Upper lobe of right lung (tissue), 1 donor: ENCODE measurements at regions not wholly inside any gene's neighbourhood (a gene's known extent, or its start where the extent isn't known, plus 50 kb on each side); places are given as distances from the start of the nearest gene placed in this dataset.

Experiments
- ATAC-seq: fragments of 200-7000 bp; cut with Tn5 transposase; one replicate; pipeline ENCODE4 v1.9.1; 2020; ENCODE audit warnings: mild to moderate bottlenecking, moderate library complexity
- DNase-seq: peaks from one replicate; pipeline ENCODE4 v3.0.0-alpha.2; 2020
- H3K27ac ChIP-seq: fragments of 200-600 bp; one replicate; pipeline ENCODE4 v1.8.0; 2022
- H3K27me3 ChIP-seq: fragments of 200-600 bp; one replicate; pipeline ENCODE4 v1.8.0; 2022; ENCODE audit warnings: mild to moderate bottlenecking
- H3K36me3 ChIP-seq: fragments of 200-600 bp; one replicate; pipeline ENCODE4 v1.8.0; 2022
- H3K4me1 ChIP-seq: fragments of 200-600 bp; one replicate; pipeline ENCODE4 v1.8.0; 2022
- H3K4me3 ChIP-seq: fragments of 200-600 bp; one replicate; pipeline ENCODE4 v1.8.0; 2022; ENCODE audit warnings: mild to moderate bottlenecking
- H3K9me3 ChIP-seq: fragments of 200-600 bp; one replicate; pipeline ENCODE4 v1.8.0; 2022
- intact Hi-C: fragments of 100-400 bp; cut with DNase I; formaldehyde crosslinking; loops from one replicate; pipeline ENCODE4 v1.11.0; 2022
- TF ChIP-seq, protein P1 (sequence below): fragments of 200-600 bp; IDR thresholded peaks from one replicate; pipeline ENCODE4 v1.8.0; 2022; ENCODE audit warnings: antibody characterized with exemption
- donor health status: DM: no; HTN: yes; CAD: no; lungs with severe emphysema.

GRCh38 chr3:981156-981555 lies 111.7 kb upstream of the CNTN6 start:
- DNase-seq (no peak), ATAC-seq (no peak)
- no peaks in the 10 kb centered on the region for H3K4me1 ChIP-seq

GRCh38 chr3:988785-989184 lies 104.0 kb upstream of the CNTN6 start:
- Histone ChIP-seq H3K4me3 (no peak overlapping the region), H3K36me3 (no peaks in the 10 kb centered on the region), H3K9me3 (no peaks in the 10 kb centered on the region), H3K27me3 (no peaks in the 10 kb centered on the region), H3K4me1 (no peaks in the 10 kb centered on the region), H3K27ac (no peak overlapping the region)
- ATAC-seq (no peak), DNase-seq (no peak)
- intact Hi-C loops, result no loop called here
- TF ChIP-seq, protein P1, sequence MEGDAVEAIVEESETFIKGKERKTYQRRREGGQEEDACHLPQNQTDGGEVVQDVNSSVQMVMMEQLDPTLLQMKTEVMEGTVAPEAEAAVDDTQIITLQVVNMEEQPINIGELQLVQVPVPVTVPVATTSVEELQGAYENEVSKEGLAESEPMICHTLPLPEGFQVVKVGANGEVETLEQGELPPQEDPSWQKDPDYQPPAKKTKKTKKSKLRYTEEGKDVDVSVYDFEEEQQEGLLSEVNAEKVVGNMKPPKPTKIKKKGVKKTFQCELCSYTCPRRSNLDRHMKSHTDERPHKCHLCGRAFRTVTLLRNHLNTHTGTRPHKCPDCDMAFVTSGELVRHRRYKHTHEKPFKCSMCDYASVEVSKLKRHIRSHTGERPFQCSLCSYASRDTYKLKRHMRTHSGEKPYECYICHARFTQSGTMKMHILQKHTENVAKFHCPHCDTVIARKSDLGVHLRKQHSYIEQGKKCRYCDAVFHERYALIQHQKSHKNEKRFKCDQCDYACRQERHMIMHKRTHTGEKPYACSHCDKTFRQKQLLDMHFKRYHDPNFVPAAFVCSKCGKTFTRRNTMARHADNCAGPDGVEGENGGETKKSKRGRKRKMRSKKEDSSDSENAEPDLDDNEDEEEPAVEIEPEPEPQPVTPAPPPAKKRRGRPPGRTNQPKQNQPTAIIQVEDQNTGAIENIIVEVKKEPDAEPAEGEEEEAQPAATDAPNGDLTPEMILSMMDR, result no peak

More at GRCh38 chr3:981156-981555, 111.7 kb upstream of the CNTN6 start:
- Histone ChIP-seq H3K9me3 (no peaks in the 10 kb centered on the region), H3K27ac (no peak overlapping the region), H3K27me3 (no peaks in the 10 kb centered on the region), H3K36me3 (no peaks in the 10 kb centered on the region), H3K4me3 (no peak overlapping the region)
- TF ChIP-seq, protein P1, result no peak
- intact Hi-C loops, result no loop called here

GRCh38 chr3:992871-993270 lies 100.0 kb upstream of the CNTN6 start:
- Histone ChIP-seq H3K4me1 (no peaks in the 10 kb centered on the region), H3K36me3 (no peaks in the 10 kb centered on the region), H3K9me3 (no peaks in the 10 kb centered on the region), H3K4me3 (no peak overlapping the region), H3K27me3 (no peaks in the 10 kb centered on the region), H3K27ac (no peak overlapping the region)
- TF ChIP-seq, protein P1, result no peak
- no peak for ATAC-seq
- intact Hi-C loops, result no loop called here
- DNase-seq, result no peak

DNA sequence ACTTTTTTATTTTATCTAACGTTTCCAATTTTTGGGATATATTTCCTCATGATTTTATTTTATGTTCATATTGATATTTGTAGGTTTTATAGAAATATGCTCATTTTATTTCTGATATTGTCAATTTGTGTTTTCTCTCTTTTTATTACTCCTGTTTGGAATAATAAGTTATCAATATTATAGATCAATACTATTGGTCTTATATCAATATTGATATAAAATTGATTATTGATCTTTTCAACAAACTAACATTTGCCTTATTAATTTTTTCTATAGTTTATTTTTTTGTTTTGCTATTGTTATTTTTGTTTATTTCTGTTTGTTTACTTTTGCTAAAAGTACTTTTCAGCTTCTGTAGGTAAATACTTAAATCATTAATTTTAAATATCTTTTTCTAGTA lies 90.8 kb upstream of the CNTN6 start:
- no peaks in the 10 kb centered on the region for H3K36me3 ChIP-seq
- TF ChIP-seq, protein P1, result no peak
- H3K4me3 ChIP-seq, result no peak overlapping the region
- no peak overlapping the region for H3K27ac ChIP-seq
- DNase-seq, result no peak
- no peak for ATAC-seq
- no peaks in the 10 kb centered on the region for H3K4me1 ChIP-seq
- intact Hi-C loops, result no loop called here
- no peaks in the 10 kb centered on the region for H3K27me3 ChIP-seq
- H3K9me3 ChIP-seq, result no peaks in the 10 kb centered on the region

DNA sequence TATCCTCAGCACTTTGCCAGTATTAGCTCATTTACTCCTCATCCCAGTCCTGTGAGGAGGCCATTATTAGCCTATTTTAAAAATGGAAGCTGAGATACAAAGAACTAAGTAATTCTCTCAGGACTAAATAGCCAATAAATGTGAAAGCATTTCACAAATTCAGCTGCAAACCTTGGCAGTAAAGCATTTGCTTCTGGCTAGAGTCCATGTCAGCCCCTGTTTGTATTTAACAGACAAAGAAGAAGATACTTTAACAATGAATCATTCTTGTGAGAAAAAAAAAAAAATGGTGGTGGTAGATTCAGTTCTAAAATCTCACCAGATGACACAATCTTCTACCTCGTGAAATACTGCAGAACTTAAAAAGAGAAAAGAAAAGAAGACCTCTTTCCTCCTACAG lies 85.0 kb upstream of the CNTN6 start:
- DNase-seq (no peak), ATAC-seq (no peak)
- intact Hi-C loops, result no loop called here
- H3K9me3 ChIP-seq, result no peaks in the 10 kb centered on the region
- TF ChIP-seq, protein P1, result no peak
- H3K4me1 ChIP-seq, result no peaks in the 10 kb centered on the region
- no peaks in the 10 kb centered on the region for H3K36me3 ChIP-seq
- no peak overlapping the region for H3K27ac ChIP-seq
- no peaks in the 10 kb centered on the region for H3K27me3 ChIP-seq
- no peak overlapping the region for H3K4me3 ChIP-seq

DNA sequence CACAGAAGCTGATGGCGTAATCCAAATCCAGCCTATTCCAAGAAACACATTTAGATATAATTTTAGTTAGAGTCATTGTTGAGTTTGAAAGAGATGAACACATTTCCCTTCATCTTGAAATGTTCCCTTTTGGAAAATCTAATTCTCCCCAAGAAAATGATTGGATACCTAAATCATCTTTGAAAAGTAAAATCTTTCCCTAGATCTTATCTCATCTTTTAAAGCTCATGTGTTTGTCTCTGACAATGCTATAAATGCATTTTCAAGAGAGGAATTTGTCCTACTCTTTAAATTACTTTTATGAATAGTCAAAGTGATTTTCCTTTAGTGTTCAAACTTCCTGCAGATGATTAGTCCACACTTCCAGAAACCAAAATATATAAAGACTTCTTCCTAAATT lies 82.6 kb upstream of the CNTN6 start:
- H3K4me3 ChIP-seq, result no peak overlapping the region
- TF ChIP-seq, protein P1, result no peak
- no peaks in the 10 kb centered on the region for H3K27me3 ChIP-seq
- no peaks in the 10 kb centered on the region for H3K36me3 ChIP-seq
- DNase-seq, result no peak
- H3K27ac ChIP-seq, result no peak overlapping the region
- H3K9me3 ChIP-seq, result no peaks in the 10 kb centered on the region
- ATAC-seq, result no peak
- H3K4me1 ChIP-seq, result no peaks in the 10 kb centered on the region
- intact Hi-C loops, result no loop called here
